SK-N-SH treated with all-trans-retinoic acid at 6 μM for 48 hours (cell line): ENCODE measurements at regions not wholly inside any gene's neighbourhood (a gene's known extent, or its start where the extent isn't known, plus 50 kb on each side); places are given as distances from the start of the nearest gene placed in this dataset.

Experiments
- ESRRG ChIP-seq: fragments of 250-450 bp; sonication (Bioruptor Pico); IDR thresholded peaks from 2 replicates; pipeline ENCODE4 v1.6.1; 2021; ENCODE audit warnings: mild to moderate bottlenecking
- RARB ChIP-seq: fragments of 250-450 bp; sonication (Bioruptor Pico); IDR thresholded peaks from 2 replicates; pipeline ENCODE4 v1.8.0; 2021; ENCODE audit warnings: mild to moderate bottlenecking, moderate library complexity
- ZC3H10 ChIP-seq: fragments of 250-450 bp; sonication (Bioruptor Pico); IDR thresholded peaks from 2 replicates; pipeline ENCODE4 v1.5.1; 2021; ENCODE audit warnings: mild to moderate bottlenecking, moderate library complexity
- ZNF565 ChIP-seq: fragments of 450-650 bp; formaldehyde crosslinking; conservative IDR thresholded peaks from 2 replicates; pipeline ENCODE4 v1.5.0; 2020; ENCODE audit warnings: low read depth, mild to moderate bottlenecking, moderate library complexity
- ZNF8 ChIP-seq: fragments of 450-650 bp; formaldehyde crosslinking; IDR thresholded peaks from 2 replicates; pipeline ENCODE4 v1.5.0; 2020; ENCODE audit warnings: mild to moderate bottlenecking, moderate library complexity
- TF ChIP-seq, protein P1 (sequence below): fragments of 250-450 bp; sonication (Bioruptor Pico); IDR thresholded peaks from 2 replicates; pipeline ENCODE4 v1.5.0; 2020; ENCODE audit warnings: mild to moderate bottlenecking, moderate library complexity
- TF ChIP-seq, protein P2 (sequence below): fragments of 250-450 bp; sonication (Bioruptor Pico); IDR thresholded peaks from 2 replicates; pipeline ENCODE4 v1.8.0; 2020; ENCODE audit warnings: mild to moderate bottlenecking, moderate library complexity, borderline replicate concordance

DNA sequence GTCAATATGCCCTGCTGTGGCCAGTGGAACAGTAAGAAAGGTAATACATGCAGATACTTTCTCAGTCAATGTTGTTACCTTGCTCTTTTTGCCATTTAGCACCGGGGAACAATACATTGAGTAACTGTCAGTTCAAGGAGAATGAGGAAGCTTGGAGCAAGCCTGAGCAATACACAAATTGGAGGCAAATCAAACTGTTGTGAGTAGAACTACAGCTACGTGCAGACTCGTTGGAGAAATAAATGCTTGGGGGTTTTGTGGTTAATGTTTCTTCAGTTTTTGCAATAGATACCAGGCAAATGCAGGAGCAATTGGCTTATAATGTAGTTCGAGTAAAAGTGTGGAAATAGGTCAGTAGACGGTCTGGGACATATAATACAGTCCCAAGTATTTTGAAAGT, 587.3 kb upstream of the ROBO1 start:
- TF ChIP-seq ZNF565 (CRISPR knock-in tag): no peak
- no peak for TF ChIP-seq RARB (CRISPR knock-in tag)
- TF ChIP-seq ESRRG (CRISPR knock-in tag): no peak
- TF ChIP-seq, protein P1, sequence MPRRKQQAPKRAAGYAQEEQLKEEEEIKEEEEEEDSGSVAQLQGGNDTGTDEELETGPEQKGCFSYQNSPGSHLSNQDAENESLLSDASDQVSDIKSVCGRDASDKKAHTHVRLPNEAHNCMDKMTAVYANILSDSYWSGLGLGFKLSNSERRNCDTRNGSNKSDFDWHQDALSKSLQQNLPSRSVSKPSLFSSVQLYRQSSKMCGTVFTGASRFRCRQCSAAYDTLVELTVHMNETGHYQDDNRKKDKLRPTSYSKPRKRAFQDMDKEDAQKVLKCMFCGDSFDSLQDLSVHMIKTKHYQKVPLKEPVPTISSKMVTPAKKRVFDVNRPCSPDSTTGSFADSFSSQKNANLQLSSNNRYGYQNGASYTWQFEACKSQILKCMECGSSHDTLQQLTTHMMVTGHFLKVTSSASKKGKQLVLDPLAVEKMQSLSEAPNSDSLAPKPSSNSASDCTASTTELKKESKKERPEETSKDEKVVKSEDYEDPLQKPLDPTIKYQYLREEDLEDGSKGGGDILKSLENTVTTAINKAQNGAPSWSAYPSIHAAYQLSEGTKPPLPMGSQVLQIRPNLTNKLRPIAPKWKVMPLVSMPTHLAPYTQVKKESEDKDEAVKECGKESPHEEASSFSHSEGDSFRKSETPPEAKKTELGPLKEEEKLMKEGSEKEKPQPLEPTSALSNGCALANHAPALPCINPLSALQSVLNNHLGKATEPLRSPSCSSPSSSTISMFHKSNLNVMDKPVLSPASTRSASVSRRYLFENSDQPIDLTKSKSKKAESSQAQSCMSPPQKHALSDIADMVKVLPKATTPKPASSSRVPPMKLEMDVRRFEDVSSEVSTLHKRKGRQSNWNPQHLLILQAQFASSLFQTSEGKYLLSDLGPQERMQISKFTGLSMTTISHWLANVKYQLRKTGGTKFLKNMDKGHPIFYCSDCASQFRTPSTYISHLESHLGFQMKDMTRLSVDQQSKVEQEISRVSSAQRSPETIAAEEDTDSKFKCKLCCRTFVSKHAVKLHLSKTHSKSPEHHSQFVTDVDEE (CRISPR knock-in tag): no peak
- TF ChIP-seq, protein P2, sequence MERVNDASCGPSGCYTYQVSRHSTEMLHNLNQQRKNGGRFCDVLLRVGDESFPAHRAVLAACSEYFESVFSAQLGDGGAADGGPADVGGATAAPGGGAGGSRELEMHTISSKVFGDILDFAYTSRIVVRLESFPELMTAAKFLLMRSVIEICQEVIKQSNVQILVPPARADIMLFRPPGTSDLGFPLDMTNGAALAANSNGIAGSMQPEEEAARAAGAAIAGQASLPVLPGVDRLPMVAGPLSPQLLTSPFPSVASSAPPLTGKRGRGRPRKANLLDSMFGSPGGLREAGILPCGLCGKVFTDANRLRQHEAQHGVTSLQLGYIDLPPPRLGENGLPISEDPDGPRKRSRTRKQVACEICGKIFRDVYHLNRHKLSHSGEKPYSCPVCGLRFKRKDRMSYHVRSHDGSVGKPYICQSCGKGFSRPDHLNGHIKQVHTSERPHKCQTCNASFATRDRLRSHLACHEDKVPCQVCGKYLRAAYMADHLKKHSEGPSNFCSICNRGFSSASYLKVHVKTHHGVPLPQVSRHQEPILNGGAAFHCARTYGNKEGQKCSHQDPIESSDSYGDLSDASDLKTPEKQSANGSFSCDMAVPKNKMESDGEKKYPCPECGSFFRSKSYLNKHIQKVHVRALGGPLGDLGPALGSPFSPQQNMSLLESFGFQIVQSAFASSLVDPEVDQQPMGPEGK (CRISPR knock-in tag): no peak
- TF ChIP-seq ZC3H10: no peak
- TF ChIP-seq ZNF8: no peak
